Endothelial cell of umbilical vein (primary cell): ENCODE measurements at regions not wholly inside any gene's neighbourhood (a gene's known extent, or its start where the extent isn't known, plus 50 kb on each side); places are given as distances from the start of the nearest gene placed in this dataset.

Experiments used
- EZH2 ChIP-seq: IDR thresholded peaks from 2 replicates; pipeline ENCODE4 v1.6.1; 2012; ENCODE audit warnings: borderline replicate concordance, low read depth, mild to moderate bottlenecking, moderate library complexity, low read length, inconsistent platforms; ENCODE audit not compliant: severe bottlenecking
- GATA2 ChIP-seq: IDR thresholded peaks from 2 replicates; pipeline ENCODE4 v1.7.0; 2011; ENCODE audit warnings: low read depth, mild to moderate bottlenecking, moderate library complexity, mixed read lengths, low read length; ENCODE audit not compliant: insufficient read length, insufficient read depth
- MYC ChIP-seq: IDR thresholded peaks from one replicate; pipeline ENCODE4 v1.6.1; 2011; ENCODE audit warnings: mild to moderate bottlenecking, low read depth, low read length
- POLR2A ChIP-seq: IDR thresholded peaks from 2 replicates; pipeline ENCODE4 v1.6.1; 2012; ENCODE audit warnings: low read depth, mild to moderate bottlenecking, control low read depth, low read length
- POLR2AphosphoS5 ChIP-seq: IDR thresholded peaks from 2 replicates; pipeline ENCODE4 v1.6.1; 2012; ENCODE audit warnings: low read depth, mild to moderate bottlenecking, control low read depth, low read length, moderate library complexity; ENCODE audit not compliant: insufficient read depth
- TF ChIP-seq, protein P1 (sequence below), 2 donors: IDR thresholded peaks; 1 replicate in 1 of 2; 2 replicates in 1 of 2; pipeline ENCODE4 v1.5.1; 2011; ENCODE audit warnings: low read length in 2 of 2, mild to moderate bottlenecking in 2 of 2, moderate library complexity in 2 of 2, control low read depth in 1 of 2, inconsistent platforms in 1 of 2, low read depth in 1 of 2; ENCODE audit not compliant: insufficient read depth in 1 of 2; ENCODE audit errors: extremely low read depth in 1 of 2
- TF ChIP-seq, protein P2 (sequence below): IDR thresholded peaks from 2 replicates; pipeline ENCODE4 v1.6.1; 2011; ENCODE audit not compliant: insufficient read depth, insufficient read length

DNA sequence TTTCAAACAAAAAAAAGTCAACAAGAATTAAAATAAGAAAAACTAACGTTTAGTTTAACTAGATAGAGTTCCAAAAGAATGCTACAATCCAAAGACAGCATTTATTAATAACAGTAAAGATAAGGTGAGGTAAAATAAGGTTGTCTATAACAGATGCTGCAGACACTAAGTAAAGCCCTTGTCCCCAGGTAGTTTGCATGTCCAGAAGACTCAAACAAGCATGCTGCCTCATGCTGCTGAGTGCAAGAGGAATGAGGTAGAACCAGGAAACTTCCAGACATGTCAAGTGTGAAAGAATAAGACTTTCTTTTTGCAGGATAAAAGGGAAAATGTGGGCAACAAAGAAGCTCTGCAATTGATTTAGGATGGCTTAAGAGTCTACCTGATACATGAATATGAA lies 439.2 kb downstream of the PLOD2 start:
- TF ChIP-seq, protein P1, sequence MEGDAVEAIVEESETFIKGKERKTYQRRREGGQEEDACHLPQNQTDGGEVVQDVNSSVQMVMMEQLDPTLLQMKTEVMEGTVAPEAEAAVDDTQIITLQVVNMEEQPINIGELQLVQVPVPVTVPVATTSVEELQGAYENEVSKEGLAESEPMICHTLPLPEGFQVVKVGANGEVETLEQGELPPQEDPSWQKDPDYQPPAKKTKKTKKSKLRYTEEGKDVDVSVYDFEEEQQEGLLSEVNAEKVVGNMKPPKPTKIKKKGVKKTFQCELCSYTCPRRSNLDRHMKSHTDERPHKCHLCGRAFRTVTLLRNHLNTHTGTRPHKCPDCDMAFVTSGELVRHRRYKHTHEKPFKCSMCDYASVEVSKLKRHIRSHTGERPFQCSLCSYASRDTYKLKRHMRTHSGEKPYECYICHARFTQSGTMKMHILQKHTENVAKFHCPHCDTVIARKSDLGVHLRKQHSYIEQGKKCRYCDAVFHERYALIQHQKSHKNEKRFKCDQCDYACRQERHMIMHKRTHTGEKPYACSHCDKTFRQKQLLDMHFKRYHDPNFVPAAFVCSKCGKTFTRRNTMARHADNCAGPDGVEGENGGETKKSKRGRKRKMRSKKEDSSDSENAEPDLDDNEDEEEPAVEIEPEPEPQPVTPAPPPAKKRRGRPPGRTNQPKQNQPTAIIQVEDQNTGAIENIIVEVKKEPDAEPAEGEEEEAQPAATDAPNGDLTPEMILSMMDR (IDR thresholded peaks at IDR 0.05; ENCODE audit: extremely low read depth in 1 of 2, insufficient read depth in 1 of 2, low read depth in 1 of 2, low read length in 2 of 2) = no peak
- no peak for TF ChIP-seq POLR2A
- TF ChIP-seq, protein P2, sequence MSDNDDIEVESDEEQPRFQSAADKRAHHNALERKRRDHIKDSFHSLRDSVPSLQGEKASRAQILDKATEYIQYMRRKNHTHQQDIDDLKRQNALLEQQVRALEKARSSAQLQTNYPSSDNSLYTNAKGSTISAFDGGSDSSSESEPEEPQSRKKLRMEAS = no peak
- no peak for TF ChIP-seq POLR2AphosphoS5
- no peak for TF ChIP-seq EZH2
- no peak for TF ChIP-seq GATA2
- TF ChIP-seq MYC = no peak
